PC-3 (cell line): ENCODE measurements at regions not wholly inside any gene's neighbourhood (a gene's known extent, or its start where the extent isn't known, plus 50 kb on each side); places are given as distances from the start of the nearest gene placed in this dataset.
A peak's percentile ranks its signal among the peaks of the same experiment; 100 is the strongest.

Experiments used
- ATAC-seq: fragments of 200-7000 bp; cut with Tn5 transposase; 2 replicates; pipeline ENCODE4 v1.9.1; 2020; ENCODE audit warnings: mild to moderate bottlenecking, moderate library complexity
- BruUV-seq: library from RNA; stranded (reverse); fragments of 400-500 nt; replicated peaks from 2 replicates; lab custom pipeline; 2021; lab: Mats Ljungman, UMichigan
- CTCF ChIA-PET: fragments of 300-600 bp; sonication (Branson Sonifier 250); formaldehyde crosslinking; loops from one replicate; lab custom pipeline; 2022; ENCODE audit warnings: antibody characterized with exemption; lab: Charles Lee
- POLR2A ChIA-PET: fragments of 300-600 bp; sonication (Branson Sonifier 250); formaldehyde crosslinking; loops from one replicate; lab custom pipeline; 2022; ENCODE audit warnings: antibody characterized with exemption; ENCODE audit not compliant: unreplicated experiment; lab: Charles Lee
- DNase-seq: peaks from one replicate; pipeline ENCODE4 v3.0.0-alpha.2; 2015
- H2AFZ ChIP-seq: fragments of 300-600 bp; sonication (generic); 2 replicates; pipeline ENCODE4 v1.6.0; 2016; ENCODE audit warnings: antibody characterized with exemption, low read length
- H3F3A ChIP-seq: fragments of 300-600 bp; sonication (generic); one replicate; pipeline ENCODE4 v1.6.0; 2017; ENCODE audit warnings: antibody characterized with exemption, low read length, control low read depth, mild to moderate bottlenecking; ENCODE audit not compliant: unreplicated experiment
- H3K27ac ChIP-seq: fragments of 300-600 bp; sonication (generic); 2 replicates; pipeline ENCODE4 v1.5.1; 2016; ENCODE audit warnings: mild to moderate bottlenecking, low read length
- H3K27me3 ChIP-seq: fragments of 300-600 bp; sonication (generic); 2 replicates; pipeline ENCODE4 v1.6.1; 2016; ENCODE audit warnings: low read length, mixed read lengths
- H3K36me3 ChIP-seq: fragments of 300-600 bp; sonication (generic); 2 replicates; pipeline ENCODE4 v1.6.1; 2016; ENCODE audit warnings: low read depth, mixed run types, low read length, mixed read lengths
- H3K4me1 ChIP-seq: fragments of 300-600 bp; sonication (generic); 2 replicates; pipeline ENCODE4 v1.5.1; 2016; ENCODE audit warnings: low read length; ENCODE audit not compliant: insufficient read depth
- H3K4me2 ChIP-seq: fragments of 300-600 bp; sonication (generic); 2 replicates; pipeline ENCODE4 v1.6.0; 2016; ENCODE audit warnings: low read length
- H3K4me3 ChIP-seq: fragments of 300-600 bp; sonication (generic); 2 replicates; pipeline ENCODE4 v1.5.1; 2016; ENCODE audit warnings: mild to moderate bottlenecking, low read length, mixed read lengths
- H3K79me2 ChIP-seq: fragments of 300-600 bp; sonication (generic); 2 replicates; pipeline ENCODE4 v1.6.1; 2017; ENCODE audit warnings: low read length, mixed read lengths
- H3K9ac ChIP-seq: fragments of 300-600 bp; sonication (generic); 2 replicates; pipeline ENCODE4 v1.6.0; 2016; ENCODE audit warnings: mild to moderate bottlenecking, low read length
- H3K9me2 ChIP-seq: fragments of 300-600 bp; sonication (generic); replicated peaks from 2 replicates; pipeline ENCODE4 v1.6.1; 2016; ENCODE audit warnings: mixed run types, low read length, mixed read lengths
- H3K9me3 ChIP-seq: fragments of 300-600 bp; sonication (generic); 2 replicates; pipeline ENCODE4 v1.6.1; 2016; ENCODE audit warnings: low read length, mixed read lengths
- H4K20me1 ChIP-seq: fragments of 300-600 bp; sonication (generic); 2 replicates; pipeline ENCODE4 v1.6.1; 2016; ENCODE audit warnings: low read length, mixed read lengths
- EZH2 ChIP-seq: fragments of 300-600 bp; sonication (generic); IDR thresholded peaks from one replicate; pipeline ENCODE4 v1.6.1; 2017; ENCODE audit warnings: antibody characterized with exemption, mild to moderate bottlenecking, low read length; ENCODE audit not compliant: unreplicated experiment
- EZH2phosphoT487 ChIP-seq: fragments of 300-600 bp; sonication (generic); IDR thresholded peaks from 2 replicates; pipeline ENCODE4 v1.6.1; 2018; ENCODE audit warnings: mild to moderate bottlenecking, antibody characterized with exemption, low read length, borderline replicate concordance
- intact Hi-C: fragments of 100-400 bp; cut with micrococcal nuclease; formaldehyde crosslinking; loops from 2 replicates; pipeline ENCODE4 v1.9.0; 2023
- TF ChIP-seq, protein P1 (sequence below): fragments of 300-600 bp; sonication (generic); conservative IDR thresholded peaks from 2 replicates; pipeline ENCODE4 v1.5.1; 2017; ENCODE audit warnings: antibody characterized with exemption, low read depth, mild to moderate bottlenecking, low read length

DNA sequence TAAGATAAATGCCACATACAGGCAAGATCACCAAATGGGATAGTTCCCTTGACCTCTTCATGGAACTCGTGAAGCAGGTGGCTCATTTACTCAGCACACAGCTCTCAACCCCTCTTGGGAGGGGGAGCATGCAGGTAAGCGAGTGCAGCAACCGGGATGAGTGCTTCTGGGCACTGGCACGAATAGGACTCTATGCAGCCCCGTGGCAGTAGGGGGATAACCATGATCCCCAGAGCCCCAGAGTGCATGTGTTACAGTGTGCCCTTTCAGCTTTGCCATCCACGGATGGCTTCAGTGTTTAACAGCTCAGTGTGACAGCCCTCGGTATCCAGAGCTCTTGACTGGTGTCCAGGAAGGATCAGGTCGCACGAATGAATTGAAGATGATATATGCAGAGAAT, 1187.1 kb downstream of the CDH9 start:
- CTCF ChIA-PET, result no interaction called here

DNA sequence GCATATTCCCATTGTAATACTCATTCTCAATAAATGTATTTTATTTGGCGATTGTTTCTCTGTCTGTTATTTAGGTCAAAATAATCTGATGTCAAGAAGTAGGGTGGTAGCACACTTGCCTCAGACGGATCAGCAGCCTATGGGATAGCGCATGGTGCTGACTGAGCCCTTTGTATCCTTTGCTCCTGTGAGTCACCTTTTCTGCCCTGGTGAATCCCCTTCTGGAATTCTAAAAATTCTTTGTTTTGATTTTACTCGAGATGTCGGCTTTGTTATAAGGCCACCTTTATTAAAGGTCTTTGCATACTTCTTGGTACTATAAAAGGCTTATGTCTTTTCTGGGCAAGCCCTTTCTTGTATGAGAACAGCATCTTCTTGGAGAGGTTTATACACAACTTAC, 1187.8 kb downstream of the CDH9 start:
- Histone ChIP-seq H3K4me2 (0 out of 2 replicates have a peak overlapping the region, but pooled peaks have one; percentile 23), H3K9me3 (no peaks in the 10 kb centered on the region), H3F3A (no peaks in the 10 kb centered on the region), H3K9me2 (no peaks in the 10 kb centered on the region), H3K79me2 (no peaks in the 10 kb centered on the region), H3K27ac (no peak overlapping the region), H3K4me1 (no peaks in the 10 kb centered on the region), H3K36me3 (no peaks in the 10 kb centered on the region), H2AFZ (no peak overlapping the region), H3K4me3 (no peak overlapping the region), H4K20me1 (no peaks in the 10 kb centered on the region), H3K9ac (no peak overlapping the region), H3K27me3 (no peaks in the 10 kb centered on the region)
- BruUV-seq, result no TSS peak
- intact Hi-C loops, result no loop called here
- POLR2A ChIA-PET, result no interaction called here
- peak; percentile 38 for DNase-seq
- ATAC-seq, result no peak; the same call in 1 of the 2 replicates
- TF ChIP-seq EZH2 (no peak), EZH2phosphoT487 (no peak)
- TF ChIP-seq, protein P1, sequence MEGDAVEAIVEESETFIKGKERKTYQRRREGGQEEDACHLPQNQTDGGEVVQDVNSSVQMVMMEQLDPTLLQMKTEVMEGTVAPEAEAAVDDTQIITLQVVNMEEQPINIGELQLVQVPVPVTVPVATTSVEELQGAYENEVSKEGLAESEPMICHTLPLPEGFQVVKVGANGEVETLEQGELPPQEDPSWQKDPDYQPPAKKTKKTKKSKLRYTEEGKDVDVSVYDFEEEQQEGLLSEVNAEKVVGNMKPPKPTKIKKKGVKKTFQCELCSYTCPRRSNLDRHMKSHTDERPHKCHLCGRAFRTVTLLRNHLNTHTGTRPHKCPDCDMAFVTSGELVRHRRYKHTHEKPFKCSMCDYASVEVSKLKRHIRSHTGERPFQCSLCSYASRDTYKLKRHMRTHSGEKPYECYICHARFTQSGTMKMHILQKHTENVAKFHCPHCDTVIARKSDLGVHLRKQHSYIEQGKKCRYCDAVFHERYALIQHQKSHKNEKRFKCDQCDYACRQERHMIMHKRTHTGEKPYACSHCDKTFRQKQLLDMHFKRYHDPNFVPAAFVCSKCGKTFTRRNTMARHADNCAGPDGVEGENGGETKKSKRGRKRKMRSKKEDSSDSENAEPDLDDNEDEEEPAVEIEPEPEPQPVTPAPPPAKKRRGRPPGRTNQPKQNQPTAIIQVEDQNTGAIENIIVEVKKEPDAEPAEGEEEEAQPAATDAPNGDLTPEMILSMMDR, result no peak
- CTCF ChIA-PET, result no interaction called here

More for the DNA sequence above, 1187.1 kb downstream of the CDH9 start:
- no peaks in the 10 kb centered on the region for H3K79me2 ChIP-seq
- ATAC-seq (no peak), DNase-seq (no peak)
- H3K4me1 ChIP-seq, result no peaks in the 10 kb centered on the region
- H3K36me3 ChIP-seq, result no peaks in the 10 kb centered on the region
- no peaks in the 10 kb centered on the region for H3K9me3 ChIP-seq
- no peaks in the 10 kb centered on the region for H4K20me1 ChIP-seq
- POLR2A ChIA-PET, result no interaction called here
- no peaks in the 10 kb centered on the region for H3K27me3 ChIP-seq
- no peak overlapping the region for H3K4me3 ChIP-seq
- H3K9ac ChIP-seq, result no peak overlapping the region
- no TSS peak for BruUV-seq
- H3K9me2 ChIP-seq, result no peaks in the 10 kb centered on the region
- H3K27ac ChIP-seq, result no peak overlapping the region
- no peak overlapping the region for H3K4me2 ChIP-seq
- TF ChIP-seq, protein P1, result no peak
- no peak for TF ChIP-seq EZH2
- TF ChIP-seq EZH2phosphoT487, result no peak
- intact Hi-C loops, result no loop called here
- H3F3A ChIP-seq, result no peaks in the 10 kb centered on the region
- H2AFZ ChIP-seq, result no peak overlapping the region

DNA sequence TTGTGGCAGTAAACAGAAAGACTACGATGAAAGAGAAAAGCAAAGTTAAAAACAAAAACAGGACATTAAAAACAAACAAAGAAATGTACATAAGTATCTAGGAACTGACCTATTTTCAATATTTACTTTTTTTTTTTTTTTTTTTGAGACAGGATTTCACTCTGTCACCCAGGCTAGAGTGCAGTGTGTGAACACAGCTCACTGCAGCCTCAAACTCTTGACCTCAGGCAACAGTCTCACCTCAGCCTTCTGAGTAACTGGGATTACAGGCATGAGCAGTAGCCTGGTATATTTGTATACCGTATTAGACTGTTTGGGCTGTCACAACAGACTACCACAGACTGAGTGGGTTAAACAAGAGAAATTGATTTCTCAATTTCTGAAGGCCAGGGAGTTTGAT, 1189.1 kb downstream of the CDH9 start:
- no peak overlapping the region for H3K9ac ChIP-seq
- no peaks in the 10 kb centered on the region for H3K79me2 ChIP-seq
- intact Hi-C loops, result no loop called here
- no peaks in the 10 kb centered on the region for H3K9me2 ChIP-seq
- no peak for DNase-seq
- no peaks in the 10 kb centered on the region for H3F3A ChIP-seq
- H3K27ac ChIP-seq, result no peak overlapping the region
- no peak overlapping the region for H2AFZ ChIP-seq
- no peaks in the 10 kb centered on the region for H4K20me1 ChIP-seq
- no peaks in the 10 kb centered on the region for H3K4me1 ChIP-seq
- H3K27me3 ChIP-seq, result no peaks in the 10 kb centered on the region
- peaks cover 4% of the 10 kb centered on the region; the same call in 1 of the 2 replicates for H3K9me3 ChIP-seq
- ChIA-PET CTCF (no interaction called here), POLR2A (no interaction called here)
- no peak overlapping the region for H3K4me3 ChIP-seq
- no peak for ATAC-seq
- no TSS peak for BruUV-seq
- no peak overlapping the region for H3K4me2 ChIP-seq
- no peak for TF ChIP-seq EZH2phosphoT487
- no peak for TF ChIP-seq EZH2
- TF ChIP-seq, protein P1, result no peak
- no peaks in the 10 kb centered on the region for H3K36me3 ChIP-seq
